Stimulated activated CD8-positive, alpha-beta memory T cell treated with anti-CD3 and anti-CD28 coated beads, Interleukin-2, amount 100 ng/mL, for 48 hours (primary cell): ENCODE measurements at regions not wholly inside any gene's neighbourhood (a gene's known extent, or its start where the extent isn't known, plus 50 kb on each side); places are given as distances from the start of the nearest gene placed in this dataset.

Source experiments
- DNase-seq, 2 donors: peaks; one replicate each; pipeline ENCODE4 v3.0.0-alpha.2; 2020; ENCODE audit warnings: low read depth in 2 of 2

- no peak for DNase-seq
Measured at GRCh38 chr9:107628444-107628843, 138.9 kb upstream of the KLF4 start.

GRCh38 chr9:107627781-107628180 is 138.2 kb upstream of the KLF4 start:
- DNase-seq: no peak

- no peak for DNase-seq
Measured at GRCh38 chr9:107626118-107626517, 136.5 kb upstream of the KLF4 start.

GRCh38 chr9:107625383-107625984 is 135.9 kb upstream of the KLF4 start:
- no peak for DNase-seq

DNA sequence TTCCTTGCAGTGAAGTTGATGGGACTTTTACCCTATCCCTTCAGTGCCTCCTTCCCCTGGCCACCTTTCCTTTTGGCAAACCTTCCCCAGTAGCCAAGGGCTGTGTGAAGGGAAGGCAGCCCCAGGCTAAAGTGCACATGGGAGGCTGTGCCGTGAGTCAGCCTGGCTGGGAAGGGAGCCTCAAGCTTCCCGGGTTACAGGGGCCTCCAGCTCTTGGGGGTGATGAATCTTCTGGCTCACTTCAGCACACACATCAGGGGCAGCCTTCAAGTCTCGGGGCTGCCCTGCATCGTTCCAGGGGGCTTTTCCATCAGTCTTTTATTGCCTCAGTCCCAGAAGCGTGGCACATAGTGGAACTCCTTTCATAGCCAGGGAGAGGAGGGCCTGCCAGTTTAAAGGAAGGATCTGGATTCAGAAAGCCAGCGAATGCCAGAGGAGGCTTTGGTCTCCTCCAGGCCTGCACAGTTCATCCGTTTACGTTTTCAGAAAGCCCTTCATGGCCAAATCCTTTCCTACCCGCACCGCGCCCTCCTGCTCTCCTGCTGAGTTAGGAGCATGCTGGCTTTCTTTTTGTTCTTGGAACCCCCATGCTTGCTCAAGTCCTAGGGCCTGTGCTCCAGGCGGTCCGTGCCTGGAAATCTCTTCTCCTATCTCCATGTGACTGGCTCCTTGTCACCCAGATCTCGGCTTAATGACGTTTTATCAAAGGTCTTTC is 134.8 kb upstream of the KLF4 start:
- DNase-seq: no peak

GRCh38 chr9:107621436-107621835 is 131.9 kb upstream of the KLF4 start:
- DNase-seq: no peak

- no peak for DNase-seq
Measured at GRCh38 chr9:107620801-107621200, 131.2 kb upstream of the KLF4 start.

- no peak for DNase-seq
Measured at GRCh38 chr9:107620236-107620635, 130.7 kb upstream of the KLF4 start.

- no peak for DNase-seq
Measured at GRCh38 chr9:107615321-107615720, 125.8 kb upstream of the KLF4 start.

GRCh38 chr9:107614765-107615164 is 125.2 kb upstream of the KLF4 start:
- DNase-seq: no peak

GRCh38 chr9:107613321-107613720 is 123.8 kb upstream of the KLF4 start:
- no peak for DNase-seq

DNA sequence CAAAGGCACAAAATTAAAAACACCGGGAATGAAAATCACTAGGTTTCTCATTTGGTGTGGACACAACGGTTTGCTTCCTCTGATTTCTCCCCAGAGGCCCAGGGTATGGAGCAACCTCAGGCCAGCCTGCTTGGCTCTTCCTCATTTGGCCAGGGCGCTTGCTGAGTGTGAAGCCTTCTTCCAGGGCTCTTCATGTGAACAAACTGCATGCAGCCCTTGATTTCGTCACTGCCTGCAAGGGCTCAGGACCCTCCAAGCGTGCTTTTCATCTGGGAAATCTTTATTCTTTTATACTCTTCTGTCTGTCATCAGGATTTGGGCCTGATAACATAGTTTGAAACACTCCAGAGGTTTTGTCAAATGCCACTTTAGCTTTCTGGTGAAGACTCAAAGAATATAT is 122.6 kb upstream of the KLF4 start:
- no peak for DNase-seq

GRCh38 chr9:107609547-107609946 is 120.0 kb upstream of the KLF4 start:
- no peak for DNase-seq

- DNase-seq: no peak
Measured at GRCh38 chr9:107606149-107606790, 116.7 kb upstream of the KLF4 start.

DNA sequence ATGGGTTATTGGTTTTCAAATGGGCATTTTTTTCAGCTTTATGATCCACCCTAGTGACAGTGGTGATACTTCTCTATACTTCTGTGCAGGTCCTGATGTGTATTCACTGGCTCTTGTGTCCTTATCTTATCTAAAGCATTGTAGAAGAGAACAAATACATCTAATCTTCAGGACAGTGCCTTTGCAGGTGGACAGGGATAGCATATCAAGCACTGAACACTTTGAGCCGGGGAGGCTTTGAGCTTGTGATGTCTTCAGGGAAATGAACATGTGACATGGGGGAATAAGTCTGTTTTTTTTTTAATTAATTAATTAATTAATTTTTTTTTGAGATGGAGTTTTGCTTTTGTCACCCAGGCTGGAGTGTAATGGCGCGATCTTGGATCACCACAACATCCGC is 115.5 kb upstream of the KLF4 start:
- no peak for DNase-seq

DNA sequence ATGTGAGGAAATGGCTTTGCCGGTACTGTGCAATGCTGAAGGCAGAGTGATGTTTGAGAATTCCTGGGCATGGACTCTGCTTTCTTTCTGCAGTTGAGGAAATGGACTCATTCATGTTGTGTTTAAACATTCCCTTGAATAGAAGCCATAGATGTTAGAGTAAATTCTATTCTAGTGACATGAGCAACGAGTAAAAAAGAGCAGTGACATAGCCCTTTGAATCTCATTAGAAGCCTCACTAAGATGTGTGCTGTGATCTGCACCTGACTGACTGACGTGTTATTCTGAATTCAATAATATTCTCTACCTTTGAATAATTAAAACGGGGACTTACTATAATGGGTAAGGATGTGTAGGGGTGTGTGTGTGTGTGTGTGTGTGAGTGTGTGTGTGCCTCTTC is 113.7 kb upstream of the KLF4 start:
- no peak for DNase-seq

DNA sequence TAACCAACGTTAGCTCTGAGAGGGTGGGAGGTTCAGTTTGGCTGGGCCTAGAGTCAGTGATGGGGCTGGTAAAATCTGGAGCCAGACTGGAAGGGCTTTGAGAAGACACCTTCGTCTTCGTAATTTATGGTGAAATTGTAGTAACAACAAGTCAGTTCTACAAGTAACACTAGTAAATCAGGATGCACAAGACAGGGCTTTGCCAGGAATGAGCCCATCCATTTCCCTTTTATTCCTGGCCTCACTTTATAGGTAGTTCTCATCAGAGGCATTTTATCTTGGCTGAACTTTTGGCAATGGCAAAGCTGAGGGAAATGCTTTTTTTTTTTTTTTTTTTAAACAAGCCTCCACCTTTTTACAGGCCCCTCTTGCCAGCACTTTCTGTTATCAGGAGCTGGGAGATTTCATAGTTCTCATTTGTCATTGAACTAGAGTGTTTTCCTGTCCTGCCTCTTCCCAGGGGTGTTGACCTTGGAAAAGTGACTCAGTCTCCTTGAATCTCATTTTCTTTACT is 110.5 kb upstream of the KLF4 start:
- no peak for DNase-seq

GRCh38 chr9:107597743-107598217 is 108.2 kb upstream of the KLF4 start:
- DNase-seq: no peak

DNA sequence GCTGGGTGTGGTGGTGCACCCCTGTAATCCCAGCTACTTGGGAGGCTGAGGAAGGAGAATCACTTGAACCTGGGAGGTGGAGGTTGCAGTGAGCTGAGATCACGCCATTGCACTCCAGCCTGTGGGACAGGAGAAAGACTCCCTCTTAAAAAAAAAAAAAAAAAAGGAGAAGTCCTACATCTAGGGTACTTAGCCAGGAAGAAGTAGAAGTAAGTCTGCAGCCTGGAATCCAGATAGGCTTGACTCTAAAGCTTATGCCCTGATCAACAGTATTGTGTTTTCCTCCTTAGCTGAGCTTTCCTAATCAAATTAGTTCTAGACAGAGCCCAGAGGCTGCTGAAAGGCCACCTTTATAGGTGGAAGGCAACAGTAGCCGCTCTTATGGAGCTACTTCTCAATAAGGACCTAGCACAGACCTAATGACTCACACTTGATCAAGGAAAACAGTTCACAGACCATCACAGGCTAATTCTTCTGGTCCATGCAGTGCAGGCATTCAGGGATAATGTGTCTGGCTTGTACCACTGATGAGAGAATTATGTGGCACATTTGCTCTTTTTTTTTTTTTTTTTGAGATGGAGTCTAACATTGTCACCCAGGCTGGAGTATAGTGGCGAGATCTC is 105.5 kb upstream of the KLF4 start:
- DNase-seq: no peak

DNA sequence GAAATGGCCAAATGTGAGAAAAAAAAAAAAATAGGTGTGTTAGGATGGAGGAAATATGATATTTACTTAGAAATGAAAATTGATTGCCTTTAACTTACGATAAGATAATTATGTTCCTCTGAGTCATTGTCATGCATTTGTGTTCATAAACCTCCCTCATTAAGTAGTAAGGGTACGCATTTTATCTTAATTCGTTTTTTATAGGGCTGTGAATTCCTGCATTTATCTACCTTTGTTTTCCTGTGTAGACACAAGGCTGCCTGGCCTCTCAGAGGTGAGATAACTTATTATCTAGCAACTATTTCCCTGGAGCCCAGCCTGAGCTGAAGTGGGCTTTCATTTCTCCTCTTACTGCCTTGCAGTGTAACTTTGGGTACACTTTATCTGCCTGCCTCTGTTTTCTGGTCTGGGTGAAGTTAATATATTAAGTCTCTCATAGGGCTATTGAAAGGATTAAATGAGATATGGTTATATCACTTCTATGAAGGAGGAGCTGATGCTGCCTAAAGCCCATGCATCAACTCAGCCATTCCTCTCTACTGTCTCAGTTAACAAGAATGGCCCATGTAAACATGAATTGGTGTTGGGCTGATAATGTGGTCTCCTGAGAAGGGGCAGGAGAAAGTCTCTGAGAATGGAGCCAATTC is 103.8 kb upstream of the KLF4 start:
- no peak for DNase-seq

DNA sequence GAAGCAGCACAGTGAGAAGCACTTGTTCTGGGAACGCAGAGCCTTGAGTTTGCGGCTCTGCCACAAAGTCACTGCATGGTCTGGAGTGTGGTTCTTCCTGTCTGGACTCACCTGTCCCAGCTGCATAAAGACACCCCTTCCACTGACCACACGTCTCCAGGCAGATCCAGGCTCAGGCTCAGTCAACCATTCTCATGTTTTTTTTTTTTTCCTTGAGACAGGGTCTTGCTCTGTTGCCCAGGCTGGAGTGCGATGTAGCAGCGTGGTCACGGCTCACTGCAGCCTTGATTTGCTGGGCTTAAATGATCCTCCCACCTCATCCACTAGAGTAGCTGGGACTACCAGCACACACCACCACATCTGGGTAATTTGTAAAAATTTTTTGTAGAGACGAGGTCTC is 102.9 kb upstream of the KLF4 start:
- no peak for DNase-seq

- no peak for DNase-seq
Measured at GRCh38 chr9:107591781-107592180, 102.2 kb upstream of the KLF4 start.
